IMR-90 (cell line): ENCODE measurements at regions not wholly inside any gene's neighbourhood (a gene's known extent, or its start where the extent isn't known, plus 50 kb on each side); places are given as distances from the start of the nearest gene placed in this dataset.

Experiments used
- ATAC-seq: fragments of 200-7000 bp; cut with Tn5 transposase; 2 replicates; pipeline ENCODE4 v1.9.1; 2020; ENCODE audit warnings: low read depth, mild to moderate bottlenecking, moderate library complexity
- BruUV-seq: library from RNA; stranded (reverse); fragments of 400-500 nt; replicated peaks from 2 replicates; lab custom pipeline; 2021; lab: Mats Ljungman, UMichigan
- CTCF ChIA-PET: fragments of 300-600 bp; formaldehyde crosslinking; extraction: SDS; loops from one replicate; lab custom pipeline; 2021; ENCODE audit warnings: antibody characterized with exemption; lab: Yijun Ruan, JAX
- POLR2A ChIA-PET: fragments of 300-600 bp; sonication (Branson Sonifier 250); formaldehyde crosslinking; loops from one replicate; lab custom pipeline; 2022; ENCODE audit warnings: antibody characterized with exemption; ENCODE audit not compliant: unreplicated experiment; lab: Charles Lee
- DNase-seq: peaks from one replicate; pipeline ENCODE4 v3.0.0; 2013
- H2AFZ ChIP-seq: replicated peaks from 2 replicates; pipeline ENCODE3; 2013; ENCODE audit warnings: low read length, mild to moderate bottlenecking; ENCODE audit not compliant: poor library complexity
- H2AK5ac ChIP-seq: 2 replicates; pipeline ENCODE4 v1.6.1; 2013; ENCODE audit warnings: low read depth, low read length, inconsistent platforms
- H2AK9ac ChIP-seq: replicated peaks from 2 replicates; pipeline ENCODE3; 2013; ENCODE audit warnings: mild to moderate bottlenecking, low read depth, low read length, moderate library complexity; ENCODE audit not compliant: poor library complexity
- H2BK120ac ChIP-seq: 2 replicates; pipeline ENCODE4 v1.6.1; 2013; ENCODE audit warnings: low read depth, low read length, inconsistent platforms
- H2BK15ac ChIP-seq: 3 replicates; pipeline ENCODE4 v1.6.1; 2013; ENCODE audit warnings: low read depth, low read length, inconsistent platforms
- H2BK20ac ChIP-seq: 2 replicates; pipeline ENCODE4 v1.6.1; 2013; ENCODE audit warnings: low read depth, mild to moderate bottlenecking, inconsistent platforms, low read length, moderate library complexity
- H2BK5ac ChIP-seq: 2 replicates; pipeline ENCODE4 v1.6.1; 2013; ENCODE audit warnings: mild to moderate bottlenecking, low read depth, low read length, inconsistent platforms; ENCODE audit not compliant: poor library complexity, severe bottlenecking
- H3K14ac ChIP-seq: replicated peaks from 2 replicates; pipeline ENCODE4 v1.6.1; 2013; ENCODE audit warnings: low read depth, low read length, inconsistent platforms
- H3K18ac ChIP-seq: 2 replicates; pipeline ENCODE4 v1.6.1; 2013; ENCODE audit warnings: low read depth, low read length, control low read depth
- H3K23ac ChIP-seq: 2 replicates; pipeline ENCODE4 v1.6.1; 2013; ENCODE audit warnings: low read depth, low read length, inconsistent platforms
- H3K27ac ChIP-seq: 2 replicates; pipeline ENCODE4 v1.5.1; 2013; ENCODE audit warnings: mild to moderate bottlenecking, control low read depth, low read length; ENCODE audit not compliant: insufficient read depth
- H3K27me3 ChIP-seq: 2 replicates; pipeline ENCODE4 v1.6.1; 2013; ENCODE audit warnings: low read length; ENCODE audit not compliant: control insufficient read depth, insufficient read depth
- H3K36me3 ChIP-seq: 2 replicates; pipeline ENCODE4 v1.6.1; 2013; ENCODE audit warnings: low read length, mixed read lengths; ENCODE audit not compliant: control insufficient read depth, insufficient read depth
- H3K4ac ChIP-seq: 2 replicates; pipeline ENCODE4 v1.6.1; 2013; ENCODE audit warnings: low read depth, low read length, inconsistent platforms
- H3K4me1 ChIP-seq: 2 replicates; pipeline ENCODE4 v1.6.1; 2013; ENCODE audit warnings: low read length, mixed read lengths; ENCODE audit not compliant: control insufficient read depth, insufficient read depth
- H3K4me2 ChIP-seq: 2 replicates; pipeline ENCODE4 v1.6.1; 2013; ENCODE audit warnings: low read depth, mild to moderate bottlenecking, control low read depth, low read length, moderate library complexity
- H3K4me3 ChIP-seq: 2 replicates; pipeline ENCODE4 v1.5.1; 2013; ENCODE audit warnings: low read depth, mild to moderate bottlenecking, control low read depth, low read length, moderate library complexity; ENCODE audit not compliant: insufficient read depth
- H3K56ac ChIP-seq: 2 replicates; pipeline ENCODE4 v1.6.1; 2013; ENCODE audit warnings: low read length, inconsistent platforms; ENCODE audit not compliant: insufficient read depth; ENCODE audit errors: extremely low read depth
- H3K79me1 ChIP-seq, 2 experiments: 2 replicates each; pipeline ENCODE4 v1.6.1; 2013; ENCODE audit warnings: low read length in 2 of 2, inconsistent platforms in 1 of 2, low read depth in 1 of 2
- H3K9ac ChIP-seq: 2 replicates; pipeline ENCODE4 v1.6.1; 2013; ENCODE audit warnings: low read depth, low read length, control low read depth
- H3K9me1 ChIP-seq: 2 replicates; pipeline ENCODE4 v1.6.1; 2013; ENCODE audit warnings: low read length, inconsistent platforms; ENCODE audit not compliant: insufficient read depth
- H3K9me3 ChIP-seq: 2 replicates; pipeline ENCODE4 v1.6.1; 2013; ENCODE audit warnings: low read length; ENCODE audit not compliant: control insufficient read depth, insufficient read depth
- H4K20me1 ChIP-seq: 2 replicates; pipeline ENCODE4 v1.6.1; 2013; ENCODE audit warnings: low read length, inconsistent platforms; ENCODE audit not compliant: insufficient read depth
- H4K5ac ChIP-seq: 2 replicates; pipeline ENCODE4 v1.6.1; 2013; ENCODE audit warnings: mild to moderate bottlenecking, low read depth, low read length, control low read depth
- H4K8ac ChIP-seq, 2 experiments: 2 replicates each; pipeline ENCODE4 v1.6.1; 2013; ENCODE audit warnings: low read depth in 2 of 2, low read length in 2 of 2, control low read depth in 1 of 2, inconsistent platforms in 1 of 2
- H4K91ac ChIP-seq: 2 replicates; pipeline ENCODE4 v1.6.1; 2013; ENCODE audit warnings: low read depth, low read length, inconsistent platforms; ENCODE audit not compliant: insufficient read depth
- BHLHE40 ChIP-seq: fragments of 150-350 bp; IDR thresholded peaks from 2 replicates; pipeline ENCODE4 v1.6.1; 2016; ENCODE audit warnings: mild to moderate bottlenecking, low read depth, low read length
- CEBPB ChIP-seq: IDR thresholded peaks from 2 replicates; pipeline ENCODE4 v1.6.1; 2012; ENCODE audit warnings: low read depth, low read length, improper control_type of control experiment
- CHD1 ChIP-seq: IDR thresholded peaks from 2 replicates; pipeline ENCODE4 v1.6.1; 2012; ENCODE audit warnings: low read depth, low read length, improper control_type of control experiment
- FOS ChIP-seq: fragments of 150-350 bp; IDR thresholded peaks from 2 replicates; pipeline ENCODE4 v1.6.1; 2016; ENCODE audit warnings: low read depth, low read length
- MAFK ChIP-seq: IDR thresholded peaks from 2 replicates; pipeline ENCODE4 v1.6.1; 2012; ENCODE audit warnings: low read depth, low read length, improper control_type of control experiment
- MAZ ChIP-seq: IDR thresholded peaks from 2 replicates; pipeline ENCODE4 v1.6.1; 2012; ENCODE audit warnings: low read depth, mild to moderate bottlenecking, low read length, improper control_type of control experiment, moderate library complexity, borderline replicate concordance
- MXI1 ChIP-seq: IDR thresholded peaks from 2 replicates; pipeline ENCODE4 v1.6.1; 2012; ENCODE audit warnings: low read depth, mild to moderate bottlenecking, low read length, moderate library complexity, borderline replicate concordance
- NFE2L2 ChIP-seq: fragments of 150-350 bp; IDR thresholded peaks from 2 replicates; pipeline ENCODE4 v1.6.1; 2016; ENCODE audit warnings: low read depth, mild to moderate bottlenecking, low read length
- POLR2A ChIP-seq: IDR thresholded peaks from 2 replicates; pipeline ENCODE4 v1.6.1; 2012; ENCODE audit warnings: mild to moderate bottlenecking, low read depth, low read length
- RAD21 ChIP-seq: IDR thresholded peaks from 2 replicates; pipeline ENCODE4 v1.6.1; 2012; ENCODE audit warnings: low read length, improper control_type of control experiment
- RCOR1 ChIP-seq: IDR thresholded peaks from 2 replicates; pipeline ENCODE4 v1.6.1; 2012; ENCODE audit warnings: mild to moderate bottlenecking, low read length, improper control_type of control experiment; ENCODE audit not compliant: insufficient replicate concordance
- RFX5 ChIP-seq: IDR thresholded peaks from 2 replicates; pipeline ENCODE4 v1.8.0; 2012; ENCODE audit warnings: low read depth, mild to moderate bottlenecking, low read length, moderate library complexity
- SMC3 ChIP-seq: fragments of 150-350 bp; IDR thresholded peaks from 2 replicates; pipeline ENCODE4 v1.6.1; 2016; ENCODE audit warnings: low read depth, mild to moderate bottlenecking, antibody characterized with exemption, low read length, moderate library complexity
- WGBS, 2 experiments: methylation state at CpG; one replicate each; pipeline versions ENCODE4 v1.1.5 to v1.1.7; 2013; ENCODE audit warnings: missing lambda C conversion rate in 2 of 2; ENCODE audit not compliant: insufficient read length in 1 of 2; ENCODE audit errors: extremely low coverage in 2 of 2; 5-methylcytosine and 5-hydroxymethylcytosine counted together
- dilution Hi-C: fragments of 300-500 bp; cut with HindIII; formaldehyde crosslinking; loops from one replicate; pipeline ENCODE4 v1.14.3; 2018; ENCODE audit warnings: low sequenced_read_pairs; ENCODE audit not compliant: unreplicated experiment
- in situ Hi-C: fragments of 300-500 bp; cut with MboI; formaldehyde crosslinking; loops from 3 replicates; pipeline ENCODE4 v1.14.3; 2019; ENCODE audit warnings: low sequenced_read_pairs, inconsistent platforms, mixed read lengths
- intact Hi-C: fragments of 100-400 bp; cut with micrococcal nuclease; formaldehyde crosslinking; loops from 2 replicates; pipeline ENCODE4 v1.10.0; 2022
- TF ChIP-seq, protein P1 (sequence below): conservative IDR thresholded peaks from 2 replicates; pipeline ENCODE4 v1.5.1; 2012; ENCODE audit warnings: mild to moderate bottlenecking, low read depth, low read length, improper control_type of control experiment
- TF ChIP-seq, protein P2 (sequence below): fragments of 150-350 bp; IDR thresholded peaks from 2 replicates; pipeline ENCODE4 v1.6.1; 2016; ENCODE audit warnings: low read depth, mild to moderate bottlenecking, low read length, moderate library complexity, borderline replicate concordance
- TF ChIP-seq, protein P3 (sequence below): fragments of 150-350 bp; IDR thresholded peaks from 2 replicates; pipeline ENCODE4 v1.6.1; 2017; ENCODE audit warnings: mild to moderate bottlenecking, antibody characterized with exemption, low read length, low read depth

DNA sequence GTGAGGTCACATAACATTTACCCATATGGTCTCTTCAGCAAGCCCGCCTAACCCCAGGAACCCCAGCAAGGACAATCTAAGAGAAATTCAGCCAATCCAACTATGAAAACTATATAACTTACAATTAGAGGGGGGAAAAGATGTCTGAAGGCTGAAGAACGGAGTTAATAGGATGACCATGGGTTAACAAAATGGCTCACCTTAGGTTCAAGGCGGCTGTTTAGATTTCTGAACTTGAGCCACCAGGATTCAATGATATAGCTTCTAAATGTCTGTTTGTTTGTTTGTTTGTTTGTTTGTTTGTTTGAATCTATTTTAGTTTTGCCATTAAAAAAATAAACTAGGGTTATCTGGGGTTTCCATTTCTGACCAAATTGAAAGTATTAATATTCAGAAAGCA is 109.8 kb upstream of the ZC3H12C start:
- Histone ChIP-seq H2BK5ac (no peak overlapping the region), H3K4me2 (no peak overlapping the region), H2AK9ac (no peak overlapping the region), H3K4ac (no peak overlapping the region), H3K9me1 (no peaks in the 10 kb centered on the region), H4K8ac (no peak overlapping the region), H4K20me1 (no peaks in the 10 kb centered on the region), H3K14ac (no peak overlapping the region), H3K27me3 (no peaks in the 10 kb centered on the region), H3K4me1 (no peaks in the 10 kb centered on the region), H2AK5ac (no peak overlapping the region), H4K91ac (no peak overlapping the region), H2BK120ac (no peak overlapping the region), H3K4me3 (no peak overlapping the region), H3K23ac (no peak overlapping the region), H3K56ac (no peak overlapping the region), H3K18ac (no peak overlapping the region), H2BK15ac (no peak overlapping the region), H3K36me3 (no peaks in the 10 kb centered on the region), H4K5ac (no peak overlapping the region), H2BK20ac (no peak overlapping the region), H3K9ac (no peak overlapping the region), H3K9me3 (no peaks in the 10 kb centered on the region), H3K27ac (no peak overlapping the region), H2AFZ (no peak overlapping the region), H3K79me1 (no peaks in the 10 kb centered on the region)
- CTCF ChIA-PET: no interaction called here
- POLR2A ChIA-PET: no interaction called here
- TF ChIP-seq, protein P1, sequence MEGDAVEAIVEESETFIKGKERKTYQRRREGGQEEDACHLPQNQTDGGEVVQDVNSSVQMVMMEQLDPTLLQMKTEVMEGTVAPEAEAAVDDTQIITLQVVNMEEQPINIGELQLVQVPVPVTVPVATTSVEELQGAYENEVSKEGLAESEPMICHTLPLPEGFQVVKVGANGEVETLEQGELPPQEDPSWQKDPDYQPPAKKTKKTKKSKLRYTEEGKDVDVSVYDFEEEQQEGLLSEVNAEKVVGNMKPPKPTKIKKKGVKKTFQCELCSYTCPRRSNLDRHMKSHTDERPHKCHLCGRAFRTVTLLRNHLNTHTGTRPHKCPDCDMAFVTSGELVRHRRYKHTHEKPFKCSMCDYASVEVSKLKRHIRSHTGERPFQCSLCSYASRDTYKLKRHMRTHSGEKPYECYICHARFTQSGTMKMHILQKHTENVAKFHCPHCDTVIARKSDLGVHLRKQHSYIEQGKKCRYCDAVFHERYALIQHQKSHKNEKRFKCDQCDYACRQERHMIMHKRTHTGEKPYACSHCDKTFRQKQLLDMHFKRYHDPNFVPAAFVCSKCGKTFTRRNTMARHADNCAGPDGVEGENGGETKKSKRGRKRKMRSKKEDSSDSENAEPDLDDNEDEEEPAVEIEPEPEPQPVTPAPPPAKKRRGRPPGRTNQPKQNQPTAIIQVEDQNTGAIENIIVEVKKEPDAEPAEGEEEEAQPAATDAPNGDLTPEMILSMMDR: no peak
- TF ChIP-seq CHD1 (no peak), MAFK (no peak), RFX5 (no peak), MXI1 (no peak), NFE2L2 (no peak), POLR2A (no peak), RAD21 (no peak), BHLHE40 (no peak), FOS (no peak), RCOR1 (no peak), SMC3 (no peak), MAZ (no peak), CEBPB (no peak)
- TF ChIP-seq, protein P2, sequence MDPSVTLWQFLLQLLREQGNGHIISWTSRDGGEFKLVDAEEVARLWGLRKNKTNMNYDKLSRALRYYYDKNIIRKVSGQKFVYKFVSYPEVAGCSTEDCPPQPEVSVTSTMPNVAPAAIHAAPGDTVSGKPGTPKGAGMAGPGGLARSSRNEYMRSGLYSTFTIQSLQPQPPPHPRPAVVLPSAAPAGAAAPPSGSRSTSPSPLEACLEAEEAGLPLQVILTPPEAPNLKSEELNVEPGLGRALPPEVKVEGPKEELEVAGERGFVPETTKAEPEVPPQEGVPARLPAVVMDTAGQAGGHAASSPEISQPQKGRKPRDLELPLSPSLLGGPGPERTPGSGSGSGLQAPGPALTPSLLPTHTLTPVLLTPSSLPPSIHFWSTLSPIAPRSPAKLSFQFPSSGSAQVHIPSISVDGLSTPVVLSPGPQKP: no peak
- TF ChIP-seq, protein P3, sequence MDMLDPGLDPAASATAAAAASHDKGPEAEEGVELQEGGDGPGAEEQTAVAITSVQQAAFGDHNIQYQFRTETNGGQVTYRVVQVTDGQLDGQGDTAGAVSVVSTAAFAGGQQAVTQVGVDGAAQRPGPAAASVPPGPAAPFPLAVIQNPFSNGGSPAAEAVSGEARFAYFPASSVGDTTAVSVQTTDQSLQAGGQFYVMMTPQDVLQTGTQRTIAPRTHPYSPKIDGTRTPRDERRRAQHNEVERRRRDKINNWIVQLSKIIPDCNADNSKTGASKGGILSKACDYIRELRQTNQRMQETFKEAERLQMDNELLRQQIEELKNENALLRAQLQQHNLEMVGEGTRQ: no peak
- DNase-seq (no peak), ATAC-seq (no peak)
- in situ Hi-C loops (no loop called here), dilution Hi-C loops (no loop called here), intact Hi-C loops (no loop called here)
- 100% methylated on average over 1 of the region's 3 CpGs; no CpG with 5 or more reads in 1 of the 2 experiments for WGBS, 2 experiments
- BruUV-seq: no TSS peak
